GM18861 (cell line): ENCODE measurements at regions not wholly inside any gene's neighbourhood (a gene's known extent, or its start where the extent isn't known, plus 50 kb on each side); places are given as distances from the start of the nearest gene placed in this dataset.

Experiments
- ATAC-seq: cut with Tn5 transposase; IDR thresholded peaks from one replicate; pipeline ENCODE4 v1.9.1; 2021; ENCODE audit not compliant: unreplicated experiment

GRCh38 chr18:46291149-46291548, 187.0 kb downstream of the HAUS1 start:
- ATAC-seq: no peak

DNA sequence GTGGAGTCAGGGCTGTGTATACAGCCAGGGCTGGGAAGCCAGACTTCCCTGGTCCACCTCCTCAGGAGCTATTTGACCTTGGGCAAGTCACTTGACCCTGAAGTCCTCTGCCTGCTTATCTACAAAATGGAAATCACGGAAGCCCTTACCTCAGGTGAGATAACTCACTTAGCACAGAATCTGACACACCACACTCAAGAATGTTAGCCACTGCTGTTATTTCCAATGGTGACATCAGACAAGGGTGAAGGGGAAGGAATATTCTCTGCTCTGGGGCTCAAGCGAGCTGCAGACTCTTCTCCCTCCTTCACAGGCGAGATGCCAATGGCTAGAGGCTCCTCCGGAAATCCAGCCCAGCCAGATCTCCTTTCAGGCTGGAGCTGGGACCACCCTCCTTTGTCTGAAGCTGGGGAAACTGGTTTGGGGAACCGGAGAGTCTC, 189.6 kb downstream of the HAUS1 start:
- no peak for ATAC-seq

- ATAC-seq: no peak
Observed at GRCh38 chr18:46294318-46294717, 190.1 kb downstream of the HAUS1 start.

GRCh38 chr18:46294751-46295150, 190.6 kb downstream of the HAUS1 start:
- no peak for ATAC-seq

DNA sequence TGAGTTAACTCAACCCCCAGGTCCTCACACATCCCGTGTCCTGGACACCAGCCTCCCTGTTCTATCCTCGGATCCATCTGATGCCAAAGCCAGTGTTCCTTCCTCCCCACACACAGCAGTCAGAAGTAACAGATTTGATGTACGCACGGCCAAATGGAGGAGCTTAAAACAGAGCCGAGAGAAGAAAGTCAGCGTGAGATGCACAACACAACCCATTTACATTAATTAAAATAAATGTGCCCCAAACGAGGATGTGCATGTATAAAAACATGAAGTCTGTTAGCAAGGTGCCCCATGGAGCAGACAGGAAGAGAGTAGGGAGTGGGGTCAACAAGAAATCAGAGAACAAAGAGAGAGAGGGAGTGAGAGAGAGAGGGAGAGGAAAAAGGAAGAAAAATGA, 191.2 kb downstream of the HAUS1 start:
- no peak for ATAC-seq

- no peak for ATAC-seq
Observed at GRCh38 chr18:46296656-46297055, 192.5 kb downstream of the HAUS1 start.

GRCh38 chr18:46297124-46297523, 192.9 kb downstream of the HAUS1 start:
- ATAC-seq: no peak

GRCh38 chr18:46297621-46298020, 193.4 kb downstream of the HAUS1 start:
- ATAC-seq: no peak

DNA sequence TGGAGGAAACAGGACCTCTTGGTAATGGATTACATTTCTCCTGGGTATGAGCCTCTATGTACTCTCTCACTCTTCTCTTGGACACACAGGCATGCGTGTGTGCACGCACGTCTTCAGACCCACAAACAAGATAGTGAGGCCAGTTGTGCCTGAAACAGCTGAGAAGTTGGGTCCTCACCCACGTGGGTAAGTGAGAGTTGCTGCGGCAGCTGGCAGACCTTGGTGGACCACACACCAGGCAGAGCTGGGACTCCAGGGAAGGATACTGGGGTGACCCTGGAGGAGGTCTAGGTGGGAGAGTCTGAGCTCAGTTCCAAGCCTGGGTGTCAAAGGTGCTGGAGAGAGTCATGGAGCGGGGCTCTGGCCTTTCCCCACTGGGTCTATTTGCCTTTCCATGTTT, 194.3 kb downstream of the HAUS1 start:
- no peak for ATAC-seq

GRCh38 chr18:46299465-46300008, 195.4 kb downstream of the HAUS1 start:
- ATAC-seq: no peak

- ATAC-seq: no peak
Observed at GRCh38 chr18:46301081-46301480, 196.9 kb downstream of the HAUS1 start.

GRCh38 chr18:46301571-46301970, 197.4 kb downstream of the HAUS1 start:
- ATAC-seq: no peak

DNA sequence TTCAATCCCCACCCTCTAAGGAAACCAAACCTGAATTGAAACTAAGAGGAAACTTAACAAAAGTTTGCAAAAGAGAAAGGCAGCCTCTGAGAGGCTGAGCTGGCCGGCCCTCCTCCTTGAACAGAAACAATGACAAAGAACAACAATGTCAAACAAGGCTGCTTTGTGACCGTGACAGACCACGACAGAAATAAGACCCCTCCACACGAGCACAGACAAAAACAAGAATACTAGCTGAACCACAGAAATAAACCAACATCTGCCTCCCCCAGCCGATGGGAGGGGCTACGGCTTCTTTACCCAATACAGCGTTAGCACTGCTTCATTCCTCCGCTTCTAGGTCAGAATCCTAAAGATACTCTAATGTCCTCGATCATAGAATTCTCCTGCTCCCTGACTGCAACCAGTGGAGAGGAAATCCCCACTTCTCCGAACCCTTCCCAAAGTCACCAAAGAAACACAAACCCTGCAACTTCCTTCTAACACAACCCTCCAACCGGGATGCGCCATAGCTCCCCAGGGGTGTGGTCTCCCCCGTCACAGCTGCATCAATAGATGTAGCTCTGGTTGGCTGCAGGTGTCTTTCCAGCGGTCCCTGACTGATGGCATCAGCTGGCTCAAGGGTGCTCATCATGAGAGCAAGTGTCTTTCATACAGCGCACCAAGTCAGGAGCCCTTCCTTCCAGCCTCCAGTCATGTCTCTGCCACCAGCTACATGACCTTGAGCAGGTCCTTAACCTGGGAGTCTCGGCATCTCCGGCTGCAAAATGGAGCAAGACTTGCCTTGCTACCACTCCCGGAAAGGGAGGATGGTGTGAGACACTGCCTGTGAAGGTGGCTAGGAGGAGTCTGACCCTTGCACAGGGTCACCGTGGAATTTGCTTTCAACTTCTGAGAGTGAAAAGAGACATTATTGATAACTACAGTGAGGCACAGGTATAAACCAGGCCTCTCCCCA, 198.6 kb downstream of the HAUS1 start:
- no peak for ATAC-seq

- no peak for ATAC-seq
Observed at GRCh38 chr18:46310258-46310657, 206.1 kb downstream of the HAUS1 start.

DNA sequence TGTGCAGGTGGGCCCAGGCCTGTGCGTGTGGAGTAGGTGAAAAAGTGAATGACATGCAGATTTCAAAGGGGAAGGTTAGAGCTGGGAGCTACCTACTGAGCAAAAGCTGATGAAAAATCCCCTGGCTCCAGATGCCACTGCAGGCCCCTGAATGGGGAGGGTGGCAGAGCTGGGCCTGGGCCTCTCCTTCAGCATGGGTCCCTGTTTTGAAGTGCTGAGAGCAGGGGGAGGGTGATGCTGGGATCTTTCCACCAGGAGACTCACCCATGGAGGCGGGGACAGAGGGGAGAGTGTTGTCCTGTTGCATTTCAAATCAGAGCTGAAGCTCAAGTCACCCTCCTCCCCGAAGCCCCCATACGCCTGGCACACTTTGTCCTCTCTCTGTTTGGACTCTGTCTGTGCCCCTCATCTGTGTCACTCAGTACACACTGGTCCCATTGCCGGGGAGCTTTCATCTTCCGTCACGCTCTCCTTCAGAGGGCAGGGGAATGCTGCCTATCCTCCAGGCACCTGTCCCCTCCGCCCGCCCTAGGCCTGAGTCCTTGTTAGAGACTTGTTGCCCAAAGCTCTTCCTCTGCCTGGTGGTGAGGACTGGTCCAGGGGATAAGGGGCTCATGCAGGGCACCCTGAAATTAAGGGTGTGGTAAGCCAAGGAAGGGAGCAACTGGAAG, 206.6 kb downstream of the HAUS1 start:
- ATAC-seq: no peak

- no peak for ATAC-seq
Observed at GRCh38 chr18:46311491-46311890, 207.3 kb downstream of the HAUS1 start.

DNA sequence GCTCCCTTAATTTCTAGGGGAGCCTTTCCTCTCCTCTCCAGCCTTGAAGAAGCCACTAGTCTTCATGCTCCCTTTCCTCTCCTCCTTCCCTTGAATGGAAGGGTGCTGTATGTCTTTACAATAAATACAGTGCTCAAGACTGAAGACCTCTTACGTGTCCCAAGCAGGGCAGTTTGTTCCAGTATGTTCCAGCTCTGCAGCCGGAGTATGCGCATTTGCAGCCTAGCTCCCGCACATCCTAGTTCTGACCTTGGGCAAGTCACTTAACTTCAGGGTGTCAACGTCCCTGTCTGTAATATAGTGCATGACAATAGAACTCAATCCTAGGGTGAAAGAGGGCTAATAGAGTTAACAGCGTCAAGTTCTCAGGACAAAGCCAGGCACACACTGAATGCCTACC, 208.0 kb downstream of the HAUS1 start:
- no peak for ATAC-seq

- ATAC-seq: no peak
Observed at GRCh38 chr18:46313521-46313920, 209.3 kb downstream of the HAUS1 start.

DNA sequence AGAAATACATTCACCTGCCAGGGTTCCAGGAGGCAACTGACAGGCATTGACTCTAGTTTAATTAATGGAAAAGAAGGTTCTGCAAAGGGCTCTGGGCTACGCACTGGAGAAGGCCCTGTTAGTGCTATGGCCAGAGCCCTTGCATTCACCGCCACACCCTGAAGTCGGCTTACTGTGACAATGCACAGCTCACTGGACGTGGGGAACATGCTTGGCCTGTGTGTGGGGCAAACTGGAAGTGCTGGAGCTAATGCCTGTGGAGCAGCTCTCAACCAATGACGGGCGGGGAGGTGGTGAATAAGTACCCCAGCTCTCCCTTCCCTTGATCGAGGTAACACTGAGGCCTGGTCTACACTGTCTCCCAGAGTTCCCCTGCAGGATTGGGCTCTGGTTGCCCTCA, 209.8 kb downstream of the HAUS1 start:
- no peak for ATAC-seq

GRCh38 chr18:46315161-46315560, 211.0 kb downstream of the HAUS1 start:
- no peak for ATAC-seq

GRCh38 chr18:46318356-46318755, 214.2 kb downstream of the HAUS1 start:
- no peak for ATAC-seq

GRCh38 chr18:46319783-46320182, 215.6 kb downstream of the HAUS1 start:
- no peak for ATAC-seq
